Right atrium auricular region (tissue), 2 donors: ENCODE measurements at regions not wholly inside any gene's neighbourhood (a gene's known extent, or its start where the extent isn't known, plus 50 kb on each side); places are given as distances from the start of the nearest gene placed in this dataset.
"Not testable (repeated sequence)": the region's sequence is repeated elsewhere in the genome, so short reads cannot be mapped to it uniquely, and the experiment has no call there.

ENCODE experiments used
- DNase-seq: peaks from one replicate; pipeline ENCODE4 v3.0.0-alpha.2; 2019; ENCODE audit warnings: low spot score
- H3K27ac ChIP-seq, 2 donors: fragments of 200-600 bp; sonication (generic); 1 replicate in 1 of 2; 2 replicates in 1 of 2; pipeline ENCODE4 v1.5.1; 2016 to 2019
- H3K27me3 ChIP-seq, 2 donors: fragments of 200-600 bp; sonication (generic); one replicate each; pipeline versions ENCODE4 v1.5.1 to v1.6.0; 2017 to 2019
- H3K36me3 ChIP-seq: fragments of 200-600 bp; sonication (generic); one replicate; pipeline ENCODE4 v1.5.1; 2016
- H3K4me1 ChIP-seq, 2 donors: fragments of 200-600 bp; sonication (generic); one replicate each; pipeline versions ENCODE4 v1.5.1 to v1.6.0; 2017 to 2019
- H3K4me3 ChIP-seq, 2 donors: fragments of 200-600 bp; sonication (generic); 1 replicate in 1 of 2; 2 replicates in 1 of 2; pipeline ENCODE4 v1.5.1; 2017 to 2019; ENCODE audit warnings: mild to moderate bottlenecking in 1 of 2, moderate library complexity in 1 of 2
- H3K9me3 ChIP-seq, 2 donors: fragments of 200-600 bp; sonication (generic); one replicate each; pipeline ENCODE4 v1.5.1; 2019
- CTCF ChIP-seq, 2 donors: fragments of 200-600 bp; sonication (generic); IDR thresholded peaks; one replicate each; pipeline ENCODE4 v1.5.1; 2019; ENCODE audit warnings: antibody characterized with exemption in 2 of 2

- Histone ChIP-seq H3K9me3 (no peaks in the 10 kb centered on the region), H3K4me3 (no peak overlapping the region), H3K27me3 (no peaks in the 10 kb centered on the region), H3K27ac (no peak overlapping the region), H3K36me3 (no peaks in the 10 kb centered on the region), H3K4me1 (peaks cover 0 to 14% of the 10 kb centered on the region in 2 donors)
- TF ChIP-seq CTCF (IDR thresholded peaks at IDR 0.05), result no peak
- DNase-seq, result no peak
These were observed 1555.2 kb upstream of the FLRT2 start for GRCh38 chr14:83974647-83975163.

GRCh38 chr14:83975435-83975834, 1554.5 kb upstream of the FLRT2 start:
- no peak for TF ChIP-seq CTCF (IDR thresholded peaks at IDR 0.05)
- H3K27ac ChIP-seq, result no peak overlapping the region
- no peaks in the 10 kb centered on the region for H3K36me3 ChIP-seq
- no peak overlapping the region for H3K4me3 ChIP-seq
- peaks cover 0 to 14% of the 10 kb centered on the region in 2 donors for H3K4me1 ChIP-seq
- H3K27me3 ChIP-seq, result no peaks in the 10 kb centered on the region
- no peak for DNase-seq
- no peaks in the 10 kb centered on the region for H3K9me3 ChIP-seq

- H3K27me3 ChIP-seq, result no peaks in the 10 kb centered on the region
- no peaks in the 10 kb centered on the region for H3K9me3 ChIP-seq
- H3K4me1 ChIP-seq, result peaks cover 0 to 14% of the 10 kb centered on the region in 2 donors
- TF ChIP-seq CTCF (IDR thresholded peaks at IDR 0.05), result no peak
- no peak for DNase-seq
- H3K4me3 ChIP-seq, result no peak overlapping the region
- no peaks in the 10 kb centered on the region for H3K36me3 ChIP-seq
- no peak overlapping the region for H3K27ac ChIP-seq
These were observed 1553.8 kb upstream of the FLRT2 start for GRCh38 chr14:83975841-83976770.

GRCh38 chr14:83977583-83977982, 1552.4 kb upstream of the FLRT2 start:
- peaks cover 0 to 14% of the 10 kb centered on the region in 2 donors for H3K4me1 ChIP-seq
- no peaks in the 10 kb centered on the region for H3K36me3 ChIP-seq
- H3K9me3 ChIP-seq, result no peaks in the 10 kb centered on the region
- no peaks in the 10 kb centered on the region for H3K27me3 ChIP-seq
- no peak for TF ChIP-seq CTCF (IDR thresholded peaks at IDR 0.05)
- no peak for DNase-seq
- no peak overlapping the region for H3K4me3 ChIP-seq
- H3K27ac ChIP-seq, result no peak overlapping the region

GRCh38 chr14:83981676-83982258, 1548.2 kb upstream of the FLRT2 start:
- not testable (repeated sequence) for DNase-seq, H3K9me3 ChIP-seq, H3K27me3 ChIP-seq, H3K36me3 ChIP-seq, H3K4me3 ChIP-seq, H3K27ac ChIP-seq, H3K4me1 ChIP-seq

GRCh38 chr14:83988275-83988674, 1541.7 kb upstream of the FLRT2 start:
- Histone ChIP-seq H3K9me3 (no peaks in the 10 kb centered on the region), H3K4me1 (no peaks in the 10 kb centered on the region), H3K36me3 (no peaks in the 10 kb centered on the region), H3K4me3 (no peak overlapping the region), H3K27ac (no peak overlapping the region), H3K27me3 (no peaks in the 10 kb centered on the region)
- no peak for DNase-seq
- no peak for TF ChIP-seq CTCF (IDR thresholded peaks at IDR 0.05)
